ENCODE measurements at regions not wholly inside any gene's neighbourhood (a gene's known extent, or its start where the extent isn't known, plus 50 kb on each side); places are given as distances from the start of the nearest gene placed in this dataset.

- intact Hi-C loops (cut with DNase I) = no loop called here
- no peaks in the 10 kb centered on the region for H3K27me3 ChIP-seq (ENCODE audit: control insufficient read depth, insufficient read depth, low read length)
- no peak overlapping the region for H3K4me3 ChIP-seq (ENCODE audit: low read length in 3 of 3)
- H3K9me3 ChIP-seq (ENCODE audit: control insufficient read depth in 2 of 3, insufficient read depth in 1 of 3, low read length in 3 of 3) = no peaks in the 10 kb centered on the region
- H3K27ac ChIP-seq (ENCODE audit: low read depth in 2 of 2, low read length in 2 of 2) = no peak overlapping the region
- peak in 2 of 5 donors; percentile 11 to 27 for DNase-seq
- H3K9ac ChIP-seq (ENCODE audit: low read length in 3 of 3) = no peak overlapping the region
- peak; percentile 62 for FAIRE-seq
- H3K4me1 ChIP-seq (ENCODE audit: control insufficient read depth in 2 of 3, insufficient read depth in 2 of 3, low read depth in 1 of 3, low read length in 3 of 3) = no peaks in the 10 kb centered on the region
- TF ChIP-seq CTCF (IDR thresholded peaks at IDR 0.05; ENCODE audit: borderline replicate concordance, extremely low read depth, insufficient read depth) = no peak
- H3K36me3 ChIP-seq (ENCODE audit: control insufficient read depth in 2 of 3, insufficient read depth in 3 of 3, low read length in 3 of 3) = no peaks in the 10 kb centered on the region
These were observed 257.4 kb upstream of the AGA start for GRCh38 chr4:177699365-177700213.

- H3K27ac ChIP-seq (ENCODE audit: low read depth in 2 of 2, low read length in 2 of 2) = no peak overlapping the region
- intact Hi-C loops (cut with DNase I) = no loop called here
- no peaks in the 10 kb centered on the region for H3K36me3 ChIP-seq (ENCODE audit: control insufficient read depth in 2 of 3, insufficient read depth in 3 of 3, low read length in 3 of 3)
- no peak overlapping the region for H3K9ac ChIP-seq (ENCODE audit: low read length in 3 of 3)
- no peaks in the 10 kb centered on the region for H3K27me3 ChIP-seq (ENCODE audit: control insufficient read depth, insufficient read depth, low read length)
- no peaks in the 10 kb centered on the region for H3K9me3 ChIP-seq (ENCODE audit: control insufficient read depth in 2 of 3, insufficient read depth in 1 of 3, low read length in 3 of 3)
- H3K4me1 ChIP-seq (ENCODE audit: control insufficient read depth in 2 of 3, insufficient read depth in 2 of 3, low read depth in 1 of 3, low read length in 3 of 3) = no peaks in the 10 kb centered on the region
- DNase-seq (no peak), FAIRE-seq (no peak)
- no peak for TF ChIP-seq CTCF (IDR thresholded peaks at IDR 0.05; ENCODE audit: borderline replicate concordance, extremely low read depth, insufficient read depth)
- H3K4me3 ChIP-seq (ENCODE audit: low read length in 3 of 3) = no peak overlapping the region
These were observed 264.7 kb upstream of the AGA start for GRCh38 chr4:177706916-177707315.

GRCh38 chr4:177713454-177713853, 271.2 kb upstream of the AGA start:
- Histone ChIP-seq H3K4me3 (ENCODE audit: low read length in 3 of 3) (no peak overlapping the region), H3K27me3 (ENCODE audit: control insufficient read depth, insufficient read depth, low read length) (no peaks in the 10 kb centered on the region), H3K9ac (ENCODE audit: low read length in 3 of 3) (no peak overlapping the region), H3K4me1 (ENCODE audit: control insufficient read depth in 2 of 3, insufficient read depth in 2 of 3, low read depth in 1 of 3, low read length in 3 of 3) (no peaks in the 10 kb centered on the region), H3K36me3 (ENCODE audit: control insufficient read depth in 2 of 3, insufficient read depth in 3 of 3, low read length in 3 of 3) (no peaks in the 10 kb centered on the region), H3K27ac (ENCODE audit: low read depth in 2 of 2, low read length in 2 of 2) (no peak overlapping the region), H3K9me3 (ENCODE audit: control insufficient read depth in 2 of 3, insufficient read depth in 1 of 3, low read length in 3 of 3) (no peaks in the 10 kb centered on the region)
- TF ChIP-seq CTCF (IDR thresholded peaks at IDR 0.05; ENCODE audit: borderline replicate concordance, extremely low read depth, insufficient read depth) = no peak
- FAIRE-seq (no peak), DNase-seq (no peak)
- intact Hi-C loops (cut with DNase I) = no loop called here

Measured in kidney (tissue), 13 donors.